ENCODE measurements at regions not wholly inside any gene's neighbourhood (a gene's known extent, or its start where the extent isn't known, plus 50 kb on each side); places are given as distances from the start of the nearest gene placed in this dataset.

DNA sequence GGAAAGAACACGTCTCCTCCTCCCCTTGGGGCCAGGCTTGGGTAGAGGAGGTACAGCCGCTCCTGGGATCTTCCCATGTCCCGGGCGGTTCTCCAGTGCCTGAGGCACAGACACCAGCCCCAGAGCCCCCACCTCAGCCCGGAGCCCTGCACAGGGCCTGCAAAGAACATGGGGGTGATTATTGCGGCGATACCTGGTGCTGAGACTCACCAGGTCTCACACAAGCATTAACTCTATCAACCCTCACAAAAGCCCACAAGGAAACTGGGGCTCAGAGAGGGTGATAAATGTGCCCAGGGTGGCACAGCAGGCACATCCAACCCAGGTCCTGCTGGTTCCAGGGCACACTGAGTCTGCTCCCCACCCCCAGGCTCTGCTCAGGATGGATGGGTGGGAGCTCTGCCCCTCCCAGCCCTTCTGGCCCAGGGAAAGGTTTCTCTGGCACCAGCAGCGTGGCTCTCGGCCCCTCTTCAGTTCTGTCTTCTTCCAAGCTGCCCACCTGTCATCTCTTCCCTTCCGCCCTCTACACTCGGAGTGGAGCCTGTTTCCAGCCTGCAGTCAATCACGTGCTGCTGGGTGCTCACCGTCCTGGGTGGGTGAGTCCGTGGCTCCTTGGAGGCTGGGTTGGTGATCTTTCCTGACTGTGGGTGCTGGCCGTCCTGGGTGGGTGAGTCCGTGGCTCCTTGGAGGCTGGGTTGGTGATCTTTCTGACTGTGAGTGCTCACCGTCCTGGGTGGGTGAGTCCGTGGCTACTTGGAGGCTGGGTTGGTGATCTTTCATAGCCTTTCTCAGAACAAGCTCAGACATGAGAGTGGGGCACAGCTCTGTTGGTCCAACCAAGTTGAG, 53.6 kb upstream of the AJAP1 start:
- no peaks in the 10 kb centered on the region for H3K9me3 Mint-ChIP-seq
- no peak for DNase-seq
- no peak overlapping the region for H3K27ac Mint-ChIP-seq
- H3K4me1 Mint-ChIP-seq, result no peaks in the 10 kb centered on the region
- no peak overlapping the region for H3K4me3 Mint-ChIP-seq
- no peak for ATAC-seq
- H3K27me3 Mint-ChIP-seq, result peaks cover 51% of the 10 kb centered on the region

DNA sequence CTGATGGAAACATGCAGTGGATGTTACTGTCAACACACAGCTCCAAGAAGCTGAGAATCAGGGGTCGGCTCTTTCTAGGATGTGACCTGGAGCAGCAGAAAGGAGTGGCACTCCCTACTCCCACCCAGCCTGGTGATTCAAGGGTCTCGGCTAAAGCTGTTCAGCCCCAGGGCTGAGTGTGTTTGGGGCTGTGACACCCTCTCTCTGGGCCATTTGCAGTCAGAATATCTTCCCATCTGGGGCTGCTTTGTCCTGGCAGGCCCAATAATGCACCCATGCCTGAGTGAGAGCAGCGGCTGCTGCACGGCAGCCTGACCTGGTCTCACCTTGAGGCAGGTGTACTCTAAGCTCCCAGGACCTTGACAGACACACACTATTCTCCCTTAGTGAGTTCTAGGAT, 52.5 kb upstream of the AJAP1 start:
- Mint-ChIP-seq H3K4me3 (no peak overlapping the region), H3K9me3 (no peaks in the 10 kb centered on the region), H3K27me3 (peaks cover 62% of the 10 kb centered on the region), H3K27ac (no peak overlapping the region), H3K4me1 (no peaks in the 10 kb centered on the region)
- ATAC-seq (no peak), DNase-seq (no peak)

DNA sequence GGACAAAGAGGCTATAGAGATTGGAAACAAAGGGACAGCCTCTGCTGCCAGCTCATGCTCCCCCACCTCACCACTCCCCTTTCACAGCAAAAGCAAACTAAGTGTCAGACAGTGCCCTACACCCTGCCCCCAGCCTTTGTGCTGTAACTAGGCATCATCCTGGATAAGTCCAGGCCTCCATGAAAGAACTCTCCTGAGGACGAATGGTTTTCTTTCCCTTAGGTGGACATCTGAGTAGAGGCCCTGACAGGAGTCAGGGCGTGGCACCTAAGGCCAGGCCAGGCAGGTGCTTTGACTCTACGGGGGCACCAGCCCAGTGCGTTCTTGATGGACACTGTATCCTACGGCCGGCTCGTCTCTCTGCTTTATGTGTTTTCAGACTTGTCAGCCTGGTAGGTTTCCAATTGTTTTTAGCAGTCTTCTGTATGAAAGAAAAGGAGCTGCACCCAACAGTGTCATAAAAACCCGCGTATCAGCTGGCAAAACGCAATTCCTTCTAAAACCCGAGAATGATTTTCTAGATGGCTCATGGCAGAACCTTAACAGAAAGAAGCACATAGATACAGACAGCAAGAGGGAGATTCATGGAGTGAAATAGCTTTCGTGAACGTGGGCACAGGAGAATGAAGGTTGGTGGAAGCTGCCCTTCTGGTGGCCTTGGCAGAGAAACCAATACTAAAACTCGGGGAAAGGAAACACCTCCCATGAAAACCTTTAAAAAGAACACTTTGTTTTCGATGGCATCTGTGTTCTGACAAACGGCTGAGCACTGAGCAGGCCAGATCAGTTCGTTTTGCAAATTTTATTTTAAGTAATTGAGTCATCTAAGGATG, 51.7 kb upstream of the AJAP1 start:
- H3K27me3 Mint-ChIP-seq, result peaks cover 66% of the 10 kb centered on the region
- no peaks in the 10 kb centered on the region for H3K4me1 Mint-ChIP-seq
- DNase-seq (no peak), ATAC-seq (no peak)
- no peaks in the 10 kb centered on the region for H3K9me3 Mint-ChIP-seq
- no peak overlapping the region for H3K27ac Mint-ChIP-seq
- no peak overlapping the region for H3K4me3 Mint-ChIP-seq

DNA sequence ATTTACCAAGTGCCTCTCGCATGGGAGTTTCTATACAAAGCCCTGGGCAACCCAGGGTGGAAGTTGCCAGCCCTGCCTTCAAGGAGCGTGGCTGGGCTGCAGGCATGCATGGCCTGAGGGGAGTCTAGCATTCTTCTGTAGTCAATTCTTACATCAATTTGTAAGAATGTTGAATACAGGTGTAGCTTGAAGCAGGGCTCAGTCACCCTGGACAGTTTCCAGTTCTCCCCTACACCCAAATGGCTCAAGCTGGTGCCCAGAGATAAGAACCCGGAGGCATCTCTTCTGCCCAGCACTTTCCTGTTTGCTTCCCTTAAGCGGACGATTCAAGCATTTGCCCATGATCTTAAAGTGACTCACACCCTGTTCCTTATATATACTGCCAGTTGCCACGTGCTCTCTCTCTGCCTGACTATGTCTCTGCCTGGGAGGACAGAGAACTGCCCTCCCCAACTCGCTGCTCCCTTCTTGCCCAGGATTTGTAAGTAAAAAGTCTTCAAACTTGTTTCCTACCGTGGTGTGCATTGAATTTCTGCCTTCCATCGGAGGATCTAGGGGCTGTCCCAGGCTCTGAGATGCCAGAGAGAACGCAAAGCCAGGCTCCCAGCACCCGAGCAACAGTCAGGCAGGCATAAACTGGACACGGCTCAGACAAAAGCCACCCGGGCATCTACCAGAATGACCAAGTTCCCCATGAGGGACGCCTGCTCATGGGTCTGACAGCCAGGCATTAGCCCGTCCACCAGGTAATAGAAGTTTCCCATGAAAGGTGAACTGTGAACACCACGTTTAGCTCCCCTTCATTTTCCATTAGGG, 50.9 kb upstream of the AJAP1 start:
- no peak overlapping the region for H3K4me3 Mint-ChIP-seq
- no peak for ATAC-seq
- H3K4me1 Mint-ChIP-seq, result no peaks in the 10 kb centered on the region
- H3K27ac Mint-ChIP-seq, result no peak overlapping the region
- no peak for DNase-seq
- peaks cover 68% of the 10 kb centered on the region for H3K27me3 Mint-ChIP-seq
- H3K9me3 Mint-ChIP-seq, result peaks cover 3 to 6% of the 10 kb centered on the region in 2 donors
